NB4 (cell line): ENCODE measurements at regions not wholly inside any gene's neighbourhood (a gene's known extent, or its start where the extent isn't known, plus 50 kb on each side); places are given as distances from the start of the nearest gene placed in this dataset.

ENCODE experiments used
- DNase-seq: peaks from one replicate; pipeline ENCODE4 v3.0.0; 2010; ENCODE audit warnings: low read depth
- H3K4me3 ChIP-seq: one replicate; pipeline ENCODE4 v1.5.1; 2011; ENCODE audit warnings: mild to moderate bottlenecking, low read depth, low read length, moderate library complexity
- MYC ChIP-seq: IDR thresholded peaks from 2 replicates; pipeline ENCODE4 v1.6.1; 2011; ENCODE audit warnings: low read depth, low read length
- POLR2A ChIP-seq: IDR thresholded peaks from 2 replicates; pipeline ENCODE4 v1.6.1; 2011; ENCODE audit warnings: mild to moderate bottlenecking; ENCODE audit not compliant: insufficient read length; ENCODE audit errors: extremely low read depth
- TF ChIP-seq, protein P1 (sequence below): IDR thresholded peaks from one replicate; pipeline ENCODE4 v1.5.1; 2012; ENCODE audit warnings: low read depth, low read length
- TF ChIP-seq, protein P2 (sequence below): IDR thresholded peaks from 2 replicates; pipeline ENCODE4 v1.6.1; 2011; ENCODE audit warnings: low read depth, low read length

DNA sequence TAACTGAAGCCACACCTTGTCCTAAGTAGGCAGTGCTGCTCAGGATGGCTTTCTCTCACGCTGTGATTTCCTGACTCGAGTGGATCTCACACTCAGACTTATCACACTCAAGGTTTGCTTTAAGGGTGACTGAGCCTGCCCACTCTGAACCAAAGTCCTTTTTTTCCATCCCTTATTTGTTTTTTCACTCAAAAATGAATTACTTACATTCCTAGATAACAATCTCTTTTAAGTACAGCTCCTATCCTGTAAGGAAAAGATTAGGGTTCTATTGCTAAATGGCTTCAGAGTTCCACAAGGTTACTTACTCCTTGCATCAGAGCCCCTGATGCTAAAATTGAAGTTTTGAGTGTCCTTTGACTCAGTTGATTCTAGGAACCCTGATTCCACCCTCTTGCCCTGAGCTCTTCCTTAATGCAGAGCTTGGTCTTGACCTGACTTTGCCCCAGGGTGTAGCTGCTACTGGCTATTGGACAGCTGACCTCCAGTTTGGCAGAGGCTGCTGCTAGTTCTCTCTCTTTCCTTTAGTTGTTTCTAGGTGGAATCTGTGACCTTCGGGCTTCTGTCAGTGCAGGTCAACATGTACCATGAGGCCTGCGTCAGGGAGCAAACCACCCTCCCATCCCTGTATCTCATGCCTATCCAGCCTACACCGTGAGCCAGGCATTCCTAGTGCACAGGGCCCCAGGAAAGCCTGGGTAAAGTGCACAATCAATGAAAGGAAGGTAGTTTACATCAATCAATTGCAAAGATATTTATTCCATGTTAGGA lies 80.1 kb upstream of the CD55 start:
- TF ChIP-seq MYC: no peak
- TF ChIP-seq, protein P1, sequence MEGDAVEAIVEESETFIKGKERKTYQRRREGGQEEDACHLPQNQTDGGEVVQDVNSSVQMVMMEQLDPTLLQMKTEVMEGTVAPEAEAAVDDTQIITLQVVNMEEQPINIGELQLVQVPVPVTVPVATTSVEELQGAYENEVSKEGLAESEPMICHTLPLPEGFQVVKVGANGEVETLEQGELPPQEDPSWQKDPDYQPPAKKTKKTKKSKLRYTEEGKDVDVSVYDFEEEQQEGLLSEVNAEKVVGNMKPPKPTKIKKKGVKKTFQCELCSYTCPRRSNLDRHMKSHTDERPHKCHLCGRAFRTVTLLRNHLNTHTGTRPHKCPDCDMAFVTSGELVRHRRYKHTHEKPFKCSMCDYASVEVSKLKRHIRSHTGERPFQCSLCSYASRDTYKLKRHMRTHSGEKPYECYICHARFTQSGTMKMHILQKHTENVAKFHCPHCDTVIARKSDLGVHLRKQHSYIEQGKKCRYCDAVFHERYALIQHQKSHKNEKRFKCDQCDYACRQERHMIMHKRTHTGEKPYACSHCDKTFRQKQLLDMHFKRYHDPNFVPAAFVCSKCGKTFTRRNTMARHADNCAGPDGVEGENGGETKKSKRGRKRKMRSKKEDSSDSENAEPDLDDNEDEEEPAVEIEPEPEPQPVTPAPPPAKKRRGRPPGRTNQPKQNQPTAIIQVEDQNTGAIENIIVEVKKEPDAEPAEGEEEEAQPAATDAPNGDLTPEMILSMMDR: no peak
- TF ChIP-seq POLR2A: no peak
- TF ChIP-seq, protein P2, sequence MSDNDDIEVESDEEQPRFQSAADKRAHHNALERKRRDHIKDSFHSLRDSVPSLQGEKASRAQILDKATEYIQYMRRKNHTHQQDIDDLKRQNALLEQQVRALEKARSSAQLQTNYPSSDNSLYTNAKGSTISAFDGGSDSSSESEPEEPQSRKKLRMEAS: no peak
- DNase-seq: no peak
- no peak overlapping the region for H3K4me3 ChIP-seq

DNA sequence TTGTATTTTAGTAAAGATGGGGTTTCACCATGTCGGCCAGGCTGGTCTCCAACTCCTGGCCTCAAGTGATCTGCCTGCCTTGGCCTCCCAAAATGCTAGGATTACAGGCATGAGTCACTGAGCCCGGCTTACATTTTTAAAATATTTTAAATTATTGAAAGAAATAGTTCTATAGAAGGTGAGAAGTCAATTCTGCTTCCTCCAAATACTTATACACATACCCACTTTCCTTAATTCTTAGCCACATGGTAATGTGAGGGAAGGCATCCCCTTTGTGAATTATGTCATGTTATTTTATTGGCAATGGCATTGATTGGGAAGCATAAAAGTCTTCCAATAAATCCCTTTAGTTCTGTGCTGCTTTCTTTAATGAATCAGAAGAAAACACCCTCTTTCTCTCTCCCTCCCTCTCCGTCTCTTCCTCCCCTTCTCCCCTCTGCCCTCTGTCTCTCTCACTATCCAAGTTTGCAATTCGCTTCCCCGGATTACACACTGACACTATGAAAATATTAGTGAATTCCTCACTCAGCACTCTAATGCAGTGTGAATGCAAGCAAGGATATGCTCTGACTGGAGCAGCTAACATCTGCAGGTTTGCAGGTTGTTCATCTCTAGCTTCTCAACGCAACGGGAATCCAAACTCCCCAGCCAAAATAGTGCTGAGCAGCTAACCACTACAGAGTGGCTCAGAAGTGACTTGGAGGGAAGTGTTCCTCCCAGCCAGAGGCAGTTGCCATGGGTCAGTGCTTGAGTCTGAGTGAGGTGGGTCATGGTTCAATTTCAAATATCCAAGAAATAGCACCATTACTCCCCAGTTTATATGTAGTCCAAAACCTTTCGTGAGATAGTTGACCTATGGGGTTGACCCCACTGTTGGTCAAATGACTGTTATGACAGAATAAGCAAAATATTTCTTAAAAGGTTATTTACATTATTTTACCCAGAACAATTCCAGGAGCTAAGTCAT lies 77.8 kb upstream of the CD55 start:
- H3K4me3 ChIP-seq: no peak overlapping the region
- TF ChIP-seq POLR2A (no peak), MYC (no peak)
- TF ChIP-seq, protein P2: no peak
- TF ChIP-seq, protein P1: no peak
- DNase-seq: no peak

DNA sequence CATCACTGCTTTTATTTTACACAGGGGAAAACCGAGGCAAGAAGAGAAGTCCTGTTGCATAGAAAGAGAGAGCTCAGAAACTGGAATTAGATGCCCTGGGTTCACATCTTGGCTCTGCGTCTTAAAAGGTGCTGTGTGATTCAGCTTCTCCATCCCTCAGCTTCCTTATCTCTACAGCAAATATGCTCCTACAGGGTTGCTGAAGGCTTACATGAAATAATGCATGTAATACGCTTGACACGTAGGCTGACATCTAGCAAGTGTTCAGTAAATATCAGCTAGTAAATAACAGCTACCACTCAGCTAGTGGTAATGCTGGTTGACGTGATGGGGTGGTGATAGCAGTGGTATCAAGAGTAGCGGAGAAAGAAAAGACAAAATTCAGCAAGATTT lies 77.1 kb upstream of the CD55 start:
- no peak overlapping the region for H3K4me3 ChIP-seq
- no peak for DNase-seq
- TF ChIP-seq, protein P2: no peak
- TF ChIP-seq, protein P1: no peak
- TF ChIP-seq POLR2A: no peak
- TF ChIP-seq MYC: no peak

DNA sequence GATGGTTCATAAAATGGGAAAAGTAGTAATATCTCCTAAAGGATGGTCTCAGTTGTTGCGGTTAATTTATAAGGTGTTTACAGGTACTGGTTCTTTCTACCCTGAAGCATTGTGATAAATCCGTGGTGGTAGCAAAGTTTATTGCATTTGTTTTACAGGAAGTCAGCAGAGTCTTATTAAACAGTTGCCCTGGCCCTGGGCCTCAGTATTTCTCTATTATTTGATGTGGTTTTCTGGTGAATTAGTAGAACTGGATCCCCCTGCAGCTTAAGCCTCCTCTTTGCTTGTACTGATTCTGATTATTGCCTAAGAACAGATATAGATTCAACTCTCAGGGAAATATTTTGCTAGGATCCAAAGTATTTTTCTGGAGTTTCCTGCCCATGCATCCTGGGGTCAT lies 76.4 kb upstream of the CD55 start:
- TF ChIP-seq, protein P2: no peak
- no peak for TF ChIP-seq MYC
- TF ChIP-seq, protein P1: no peak

DNA sequence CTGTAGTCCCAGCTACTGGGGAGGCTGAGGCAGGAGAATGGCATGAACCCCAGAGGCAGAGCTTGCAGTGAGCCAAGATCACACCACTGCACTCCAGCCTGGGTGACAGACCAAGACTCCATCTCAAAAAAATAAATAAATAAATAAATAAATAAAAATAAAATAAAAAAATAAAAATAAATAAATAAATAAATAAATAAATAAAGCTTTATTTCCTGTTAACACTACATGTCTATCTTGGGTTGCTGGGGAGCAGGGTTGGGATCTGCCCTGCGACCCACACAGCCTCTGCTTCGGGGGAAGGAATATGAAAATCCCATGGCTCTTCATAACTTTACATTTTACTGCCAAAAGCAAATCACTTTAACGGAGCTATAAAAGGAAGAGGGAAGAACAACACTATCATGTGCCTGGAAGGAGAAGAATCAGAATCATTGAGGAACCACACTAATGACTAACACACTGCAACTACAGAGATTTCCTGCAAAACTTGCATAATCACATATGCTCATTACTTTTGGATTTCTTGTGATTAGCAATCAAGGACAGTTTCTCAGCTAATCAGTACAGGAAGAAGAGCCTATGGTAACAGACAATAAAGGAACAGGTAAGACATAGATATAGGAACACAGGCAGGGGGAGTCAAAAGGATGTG lies 72.8 kb upstream of the CD55 start:
- TF ChIP-seq MYC: no peak
- TF ChIP-seq, protein P1: no peak
- TF ChIP-seq POLR2A: no peak
- TF ChIP-seq, protein P2: no peak
- peak; percentile 4 for DNase-seq
- H3K4me3 ChIP-seq: no peak overlapping the region

More for the DNA sequence above, 76.4 kb upstream of the CD55 start:
- DNase-seq: no peak
- H3K4me3 ChIP-seq: no peak overlapping the region
